Right lung (tissue), 2 donors: ENCODE measurements at regions not wholly inside any gene's neighbourhood (a gene's known extent, or its start where the extent isn't known, plus 50 kb on each side); places are given as distances from the start of the nearest gene placed in this dataset.
A peak's percentile ranks its signal among the peaks of the same experiment; 100 is the strongest.
"Not testable (repeated sequence)": the region's sequence is repeated elsewhere in the genome, so short reads cannot be mapped to it uniquely, and the experiment has no call there.

Source experiments
- DNase-seq, 2 donors: peaks; one replicate each; pipeline ENCODE4 v3.0.0-alpha.2; 2013

DNA sequence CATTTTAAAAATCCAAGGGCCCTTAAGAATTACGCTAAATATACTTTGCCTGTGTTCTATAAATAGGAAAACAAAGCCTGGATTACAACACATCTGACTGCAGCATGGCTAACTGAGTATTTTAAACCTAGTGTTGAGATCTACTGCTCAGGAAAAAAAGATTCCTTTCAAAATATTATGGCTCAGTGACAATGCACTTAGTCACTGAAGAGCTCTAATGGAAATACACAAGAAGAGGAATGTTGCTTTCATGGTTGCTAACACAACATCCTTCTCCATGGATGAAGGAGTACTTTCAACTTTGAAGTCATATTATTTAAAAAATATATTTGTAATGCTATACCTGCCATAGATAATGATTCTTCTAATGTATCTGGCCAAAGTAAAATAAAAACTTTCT lies 248.3 kb upstream of the NEGR1 start:
- DNase-seq: no peak

DNA sequence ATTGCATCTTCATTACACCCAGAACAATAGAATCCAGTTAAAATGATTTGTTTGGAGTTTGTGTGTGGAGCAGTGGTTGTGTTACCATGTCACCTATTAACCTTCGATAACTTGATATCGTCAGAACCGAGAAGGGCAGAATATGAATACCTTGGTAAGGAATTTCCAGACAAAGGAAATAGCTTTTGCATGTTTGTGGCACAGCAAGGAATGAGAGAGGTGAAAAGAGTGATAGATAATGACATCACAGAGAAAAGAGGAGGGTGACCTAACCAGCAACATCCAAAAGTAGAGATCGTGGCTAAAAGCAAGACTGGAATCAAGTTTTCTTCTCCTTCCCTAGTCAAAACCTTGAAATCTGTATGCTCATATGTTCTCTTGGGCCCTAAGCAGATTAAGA lies 244.6 kb upstream of the NEGR1 start:
- DNase-seq: no peak

DNA sequence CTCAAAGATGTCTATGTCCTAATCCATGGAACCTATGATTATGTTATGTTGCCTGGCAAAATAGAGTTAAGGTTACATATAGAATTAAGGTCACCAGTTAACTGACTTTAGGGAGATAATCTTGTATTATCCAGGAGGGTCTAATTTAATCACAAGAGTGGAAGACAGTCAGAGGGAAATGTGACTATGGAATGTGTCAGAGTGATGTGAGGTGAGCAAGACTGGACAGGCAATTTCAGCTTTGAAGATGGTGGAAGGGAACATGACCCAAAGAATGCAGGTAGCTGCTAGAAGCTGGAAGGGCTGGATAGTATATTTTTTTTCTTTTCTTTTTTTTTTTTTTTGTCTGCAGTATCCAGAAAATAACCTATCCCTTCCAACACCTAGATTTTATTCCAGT lies 241.7 kb upstream of the NEGR1 start:
- DNase-seq: no peak

DNA sequence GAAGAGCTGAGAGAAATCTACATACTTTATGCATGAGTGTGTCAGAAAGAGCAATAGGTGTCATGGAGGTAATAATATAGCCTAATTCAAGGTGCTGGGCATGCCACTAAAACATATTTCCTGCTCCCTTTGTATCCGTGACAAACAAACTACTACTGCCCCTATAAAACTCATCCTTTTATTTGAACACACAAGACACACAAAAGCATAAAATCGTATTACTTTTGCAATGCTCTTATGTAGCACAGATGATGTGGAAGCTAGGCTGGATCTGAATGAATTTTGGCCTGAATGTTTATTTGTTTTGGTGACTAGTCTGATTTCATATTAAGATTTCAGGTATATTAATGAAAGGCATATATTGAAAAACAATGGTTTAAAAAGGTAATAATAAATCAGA lies 239.3 kb upstream of the NEGR1 start:
- DNase-seq: no peak

DNA sequence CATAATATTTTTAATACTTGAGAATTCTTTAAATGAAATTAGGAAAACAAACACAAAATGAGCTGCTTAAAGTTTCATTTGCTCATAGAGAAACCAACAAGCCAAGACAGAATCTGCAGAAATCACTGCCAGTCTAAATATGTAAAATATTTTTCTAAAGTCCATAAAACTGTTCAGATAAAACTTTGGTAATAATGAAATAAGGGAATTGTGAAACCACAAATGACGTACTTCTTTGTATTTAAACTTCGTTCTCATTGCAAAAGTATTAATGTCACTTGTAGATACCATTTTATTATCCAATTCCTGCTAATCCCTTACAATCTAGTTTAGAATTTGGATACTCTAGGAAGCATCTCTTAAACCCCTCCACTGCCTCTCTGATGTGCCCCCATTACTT lies 234.5 kb upstream of the NEGR1 start:
- peak in 1 of 2 donors; percentile 32 for DNase-seq

DNA sequence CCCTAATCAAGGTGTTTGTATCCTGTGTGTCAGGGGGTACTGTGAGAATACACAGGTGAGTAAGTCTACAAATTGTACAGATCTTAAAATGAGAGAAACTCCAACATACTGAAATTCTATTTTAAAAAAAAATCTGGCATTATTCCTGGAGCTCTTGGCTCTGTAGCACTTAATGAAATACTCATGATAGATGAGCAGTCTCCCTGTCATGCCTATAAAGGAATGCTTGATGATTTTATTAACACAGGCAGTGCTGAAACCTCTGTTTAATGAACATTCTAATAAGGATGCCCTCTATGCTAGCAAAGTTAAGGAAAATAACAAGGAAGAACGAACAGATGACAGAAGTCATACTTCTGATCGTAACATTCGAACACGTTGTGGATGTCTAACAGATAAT lies 233.9 kb upstream of the NEGR1 start:
- DNase-seq: peak in 1 of 2 donors; percentile 23

DNA sequence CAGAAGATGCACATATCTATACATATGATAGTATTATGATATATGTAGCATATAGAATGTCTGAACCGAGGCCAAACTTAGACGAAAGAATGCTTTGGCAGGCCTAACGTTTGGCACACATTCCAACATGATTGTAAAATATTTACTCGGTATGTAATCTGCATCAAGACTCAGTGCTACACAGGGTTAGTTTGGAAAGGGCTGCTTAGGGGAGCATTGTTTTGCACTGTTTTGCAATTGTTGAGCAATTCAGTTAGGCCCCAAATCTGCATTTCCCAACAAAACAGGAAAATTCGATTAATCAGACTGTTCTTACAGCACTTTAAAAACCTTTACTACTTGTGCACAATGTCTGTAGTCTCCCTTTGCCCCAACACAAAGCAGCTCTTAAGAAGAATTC lies 216.0 kb upstream of the NEGR1 start:
- DNase-seq: no peak

- DNase-seq: no peak
Measured at GRCh38 chr1:72489801-72490200, 207.5 kb upstream of the NEGR1 start.

DNA sequence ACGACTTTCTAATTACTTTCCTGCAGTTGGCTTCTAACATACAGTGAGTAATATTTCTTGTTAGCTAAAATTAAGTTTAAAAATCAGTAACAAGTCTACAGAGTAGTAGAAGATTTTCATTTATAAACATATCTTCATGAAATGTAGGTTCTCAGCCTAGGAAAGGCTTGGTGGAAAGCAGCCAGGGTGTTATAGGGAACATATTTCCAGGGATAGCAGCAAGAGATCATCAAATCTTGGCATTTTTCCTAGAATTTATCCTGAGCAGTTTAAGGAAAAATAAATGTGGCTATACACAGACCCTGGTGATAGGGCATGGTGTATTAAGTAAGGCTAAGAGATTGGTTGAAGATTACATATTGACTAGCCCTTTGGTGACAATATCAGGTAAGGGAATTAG lies 203.5 kb upstream of the NEGR1 start:
- peak; percentile 55 to 67 for DNase-seq

DNA sequence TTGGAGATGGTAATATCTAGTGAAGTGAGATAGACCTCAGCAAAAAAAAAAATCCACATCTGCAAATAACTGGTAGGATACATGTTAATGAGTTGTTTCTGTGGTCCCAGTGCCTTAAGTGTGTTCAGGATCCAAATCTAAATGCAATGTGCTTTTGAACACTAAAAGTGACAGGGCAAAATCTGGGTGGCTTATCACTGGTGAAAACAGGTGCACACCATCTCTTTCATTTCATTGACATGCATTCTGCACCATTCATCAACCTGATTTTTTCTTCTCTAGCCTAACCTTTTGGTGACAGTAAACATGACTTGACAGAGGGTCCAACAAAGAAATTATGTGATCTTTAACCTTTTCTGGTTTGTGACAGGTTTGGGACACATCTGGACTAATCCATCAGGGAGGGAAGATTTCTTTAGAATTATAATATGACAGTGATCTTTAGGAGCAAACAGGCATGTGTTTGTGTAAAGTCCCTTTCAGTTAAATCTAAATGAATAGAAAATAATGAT lies 201.6 kb upstream of the NEGR1 start:
- DNase-seq: no peak

- DNase-seq: no peak
Measured at GRCh38 chr1:72482736-72483413, 200.5 kb upstream of the NEGR1 start.

- no peak for DNase-seq
Measured at GRCh38 chr1:72481420-72481970, 199.2 kb upstream of the NEGR1 start.

DNA sequence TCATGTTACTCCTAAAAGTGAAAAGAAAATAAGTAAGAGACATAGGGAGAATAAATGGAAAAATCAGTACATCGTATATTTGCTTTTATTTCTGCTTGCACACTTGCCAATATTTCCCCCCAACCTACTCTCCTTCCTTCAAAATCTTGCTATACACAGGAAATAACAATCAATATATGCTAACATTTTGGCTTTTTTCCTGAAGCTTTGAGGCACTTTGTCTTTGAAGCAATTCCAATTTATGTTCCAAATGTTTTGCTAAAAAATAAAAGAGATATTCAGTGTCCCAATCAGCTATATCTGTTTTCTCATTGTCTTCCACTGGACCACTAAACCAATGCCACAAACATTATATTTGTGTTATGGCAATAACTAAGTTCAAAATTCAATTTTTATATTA lies 184.0 kb upstream of the NEGR1 start:
- peak; percentile 28 to 30 for DNase-seq

GRCh38 chr1:72462186-72462905 lies 180.0 kb upstream of the NEGR1 start:
- DNase-seq: no peak

DNA sequence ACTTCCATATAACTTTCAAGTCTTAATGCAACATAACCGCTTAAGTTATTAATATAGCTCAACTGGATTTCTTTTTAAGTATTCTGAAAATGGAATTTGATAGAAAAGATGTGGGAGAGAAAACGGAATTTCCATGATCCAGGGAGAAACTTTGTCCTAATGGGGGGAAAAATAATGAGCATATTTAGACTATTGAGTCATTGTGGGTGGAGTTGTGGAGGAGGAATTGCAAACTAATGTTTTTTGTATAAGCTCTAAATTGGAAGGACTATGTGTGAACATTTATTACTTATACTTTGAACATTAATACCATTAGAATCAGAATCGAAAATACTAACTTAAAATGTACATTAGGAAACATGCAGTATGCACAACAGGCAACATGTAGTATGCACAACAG lies 159.9 kb upstream of the NEGR1 start:
- DNase-seq: no peak

DNA sequence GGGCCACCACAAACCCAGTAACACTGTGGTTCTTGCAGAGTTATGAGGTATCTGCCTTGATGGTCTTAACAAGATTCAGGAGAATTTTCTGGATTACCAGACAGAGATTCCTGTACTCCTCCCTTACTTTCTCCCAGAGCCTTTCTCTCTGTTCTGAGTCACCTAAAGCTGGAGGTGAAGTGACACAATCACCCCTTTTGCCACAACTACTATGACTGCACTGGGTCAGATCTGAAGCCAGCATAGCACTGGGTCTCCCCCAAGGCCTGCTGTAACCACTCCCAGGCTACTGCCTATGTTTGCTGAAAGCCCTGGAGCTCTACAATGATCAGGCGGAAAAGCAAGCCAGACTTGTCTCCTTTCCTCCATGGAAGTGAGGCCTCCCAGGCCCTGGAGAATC lies 156.7 kb upstream of the NEGR1 start:
- no peak for DNase-seq

DNA sequence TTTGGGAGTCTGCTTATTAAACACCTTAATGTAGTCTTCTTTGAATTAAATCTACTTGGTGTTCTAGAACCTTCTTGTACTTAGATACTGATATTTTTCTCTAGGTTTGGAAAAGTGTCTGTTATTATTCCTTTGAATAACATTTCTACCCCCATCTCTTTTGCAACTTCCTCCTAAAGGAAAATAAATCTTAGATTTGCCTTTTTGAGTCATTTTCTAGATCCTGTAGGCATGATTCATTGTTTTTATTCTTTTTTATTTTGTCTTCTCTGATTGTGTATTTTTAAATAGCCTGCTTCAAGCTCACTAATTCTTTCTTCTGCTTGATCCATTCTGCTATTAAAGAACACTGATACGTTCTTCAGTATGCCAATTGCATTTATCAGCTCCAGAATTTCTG lies 155.9 kb upstream of the NEGR1 start:
- DNase-seq: no peak

GRCh38 chr1:72435025-72435424 lies 152.7 kb upstream of the NEGR1 start:
- no peak for DNase-seq

- no peak for DNase-seq
Measured at GRCh38 chr1:72434070-72434469, 151.7 kb upstream of the NEGR1 start.

GRCh38 chr1:72433591-72433990 lies 151.3 kb upstream of the NEGR1 start:
- no peak for DNase-seq

GRCh38 chr1:72432645-72433267 lies 150.4 kb upstream of the NEGR1 start:
- DNase-seq: no peak

DNA sequence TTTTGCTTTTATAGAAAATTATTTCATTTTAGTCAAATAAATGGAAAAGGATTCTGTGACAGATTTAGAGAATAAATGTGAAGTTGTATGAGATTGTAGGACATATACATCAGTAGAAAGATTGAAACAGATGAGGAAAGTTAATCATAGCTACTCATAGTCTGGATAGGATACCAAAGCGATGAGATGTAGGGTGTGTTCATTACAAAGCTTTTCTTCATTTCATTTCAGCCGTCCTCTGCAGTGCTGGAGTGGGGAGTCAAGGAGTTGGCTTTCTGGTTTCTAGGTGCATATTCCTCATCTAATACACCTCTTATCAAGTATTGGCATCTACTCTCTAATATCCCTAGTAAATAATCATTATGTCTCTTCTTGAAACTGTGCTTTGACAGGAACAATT lies 149.5 kb upstream of the NEGR1 start:
- no peak for DNase-seq

DNA sequence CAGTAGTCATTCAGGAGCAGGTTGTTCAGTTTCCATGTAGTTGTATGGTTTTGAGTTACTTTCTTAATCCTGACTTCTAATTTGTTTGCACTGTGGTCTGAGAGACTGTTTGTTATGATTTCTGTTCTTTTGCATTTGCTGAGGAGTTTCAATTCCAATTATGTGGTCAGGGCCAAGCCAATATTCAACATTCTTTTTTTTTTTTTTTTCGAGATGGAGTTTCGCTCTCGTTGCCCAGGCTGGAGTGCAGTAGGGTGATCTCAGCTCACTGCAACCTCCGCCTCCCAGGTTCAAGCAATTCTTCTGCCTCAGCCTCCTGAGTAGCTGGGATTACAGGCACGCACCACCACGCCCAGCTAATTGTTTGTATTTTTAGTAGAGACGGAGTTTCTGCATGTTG lies 145.9 kb upstream of the NEGR1 start:
- DNase-seq: not testable (repeated sequence)
